Cardiac fibroblast (primary cell): ENCODE measurements at regions not wholly inside any gene's neighbourhood (a gene's known extent, or its start where the extent isn't known, plus 50 kb on each side); places are given as distances from the start of the nearest gene placed in this dataset.

Experiments used
- DNase-seq, 2 donors: peaks; one replicate each; pipeline versions ENCODE4 v3.0.0 to v3.0.0-alpha.2; 2010; ENCODE audit warnings: low read depth in 2 of 2
- H3K4me3 ChIP-seq, 2 donors: replicated peaks in 1 of 2; 1 replicate in 1 of 2; 2 replicates in 1 of 2; pipeline ENCODE4 v1.5.1; 2011; ENCODE audit warnings: low read depth in 2 of 2, low read length in 2 of 2, mild to moderate bottlenecking in 2 of 2, moderate library complexity in 1 of 2
- CTCF ChIP-seq: IDR thresholded peaks from one replicate; pipeline ENCODE4 v1.5.1; 2011; ENCODE audit warnings: low read depth, mild to moderate bottlenecking, low read length, inconsistent platforms

- H3K4me3 ChIP-seq: no peak overlapping the region
- DNase-seq: no peak
- no peak for TF ChIP-seq CTCF
These were observed 615.4 kb downstream of the RWDD3 start for GRCh38 chr1:95849439-95849838.

- TF ChIP-seq CTCF: no peak
- H3K4me3 ChIP-seq: no peak overlapping the region
- DNase-seq: no peak
These were observed 616.2 kb downstream of the RWDD3 start for GRCh38 chr1:95850165-95850649.

GRCh38 chr1:95850763-95851162 lies 616.8 kb downstream of the RWDD3 start:
- no peak for TF ChIP-seq CTCF
- DNase-seq: no peak
- H3K4me3 ChIP-seq: no peak overlapping the region

GRCh38 chr1:95852483-95853070 lies 618.6 kb downstream of the RWDD3 start:
- no peak for DNase-seq
- no peak overlapping the region for H3K4me3 ChIP-seq
- TF ChIP-seq CTCF: no peak

- TF ChIP-seq CTCF: no peak
- no peak for DNase-seq
- H3K4me3 ChIP-seq: no peak overlapping the region
These were observed 620.4 kb downstream of the RWDD3 start for GRCh38 chr1:95854457-95854856.

GRCh38 chr1:95863086-95863485 lies 629.1 kb downstream of the RWDD3 start:
- TF ChIP-seq CTCF: no peak
- H3K4me3 ChIP-seq: no peak overlapping the region
- no peak for DNase-seq

GRCh38 chr1:95865769-95866168 lies 631.8 kb downstream of the RWDD3 start:
- no peak overlapping the region for H3K4me3 ChIP-seq
- TF ChIP-seq CTCF: no peak
- DNase-seq: no peak
